Pancreas (tissue), 10 donors: ENCODE measurements at regions not wholly inside any gene's neighbourhood (a gene's known extent, or its start where the extent isn't known, plus 50 kb on each side); places are given as distances from the start of the nearest gene placed in this dataset.

Source experiments
- ATAC-seq, 4 donors: fragments of 200-7000 bp; cut with Tn5 transposase; one replicate each; pipeline versions ENCODE4 v1.8.0 to v1.9.1; 2020; ENCODE audit warnings: mild to moderate bottlenecking in 4 of 4, moderate library complexity in 4 of 4
- DNase-seq, 6 donors: peaks; one replicate each; pipeline ENCODE4 v3.0.0-alpha.2; 2020
- FAIRE-seq: peaks from 2 replicates; lab custom pipeline; 2012; peaks lifted over from hg19 to GRCh38; lab: Jason Lieb, UNC
- H3K27ac ChIP-seq, 4 donors: fragments of 200-600 bp; sonication (generic); 1 replicate in 3 of 4; 2 replicates in 1 of 4; pipeline versions ENCODE4 v1.5.0 to v1.8.0; 2020
- H3K27me3 ChIP-seq, 4 donors: fragments of 200-600 bp; one replicate each; pipeline ENCODE4 v1.8.0; 2021
- H3K36me3 ChIP-seq, 3 donors: fragments of 200-600 bp; sonication (generic) in 1 of 3; one replicate each; pipeline versions ENCODE4 v1.5.0 to v1.8.0; 2020 to 2021
- H3K4me1 ChIP-seq, 3 donors: fragments of 200-600 bp; one replicate each; pipeline ENCODE4 v1.8.0; 2021
- H3K4me3 ChIP-seq, 4 donors: fragments of 200-600 bp; sonication (generic) in 2 of 4; one replicate each; pipeline versions ENCODE4 v1.5.0 to v1.8.0; 2020 to 2021
- H3K9me3 ChIP-seq, 4 donors: fragments of 200-600 bp; one replicate each; pipeline ENCODE4 v1.8.0; 2021
- WGBS, 2 donors: extraction: QIAGEN DNeasy Blood & Tissue Kit; methylation state at CpG; one replicate each; pipeline ENCODE4 v1.1.7; 2013; 5-methylcytosine and 5-hydroxymethylcytosine counted together
- intact Hi-C, 3 donors: fragments of 100-400 bp; cut with DNase I; formaldehyde crosslinking; loops; one replicate each; pipeline versions ENCODE4 v1.11.1 to v1.14.2; 2022
- TF ChIP-seq, protein P1 (sequence below), 4 donors: fragments of 200-600 bp; sonication (generic) in 3 of 4; IDR thresholded peaks; one replicate each; pipeline versions ENCODE4 v1.5.0 to v1.8.0; 2021; ENCODE audit warnings: antibody characterized with exemption in 4 of 4
- donor health status: healthy with polysubstance abuse.
- donor health status: DM: no; HTN: no; CAD: no; lungs with moderate emphysema.
- donor health status: DM: no; HTN: no; CAD: no.
- donor health status: control.
- donor health status: control.
- donor health status: Bipolar disorder and iron deficiency.
- donor health status: DM: yes; HTN: yes; CAD: no.
- donor health status: DM: no; HTN: no; CAD: no.
- donor health status: DM: no; HTN: no; CAD: no.
- donor health status: DM: yes; HTN: yes; CAD: no.

DNA sequence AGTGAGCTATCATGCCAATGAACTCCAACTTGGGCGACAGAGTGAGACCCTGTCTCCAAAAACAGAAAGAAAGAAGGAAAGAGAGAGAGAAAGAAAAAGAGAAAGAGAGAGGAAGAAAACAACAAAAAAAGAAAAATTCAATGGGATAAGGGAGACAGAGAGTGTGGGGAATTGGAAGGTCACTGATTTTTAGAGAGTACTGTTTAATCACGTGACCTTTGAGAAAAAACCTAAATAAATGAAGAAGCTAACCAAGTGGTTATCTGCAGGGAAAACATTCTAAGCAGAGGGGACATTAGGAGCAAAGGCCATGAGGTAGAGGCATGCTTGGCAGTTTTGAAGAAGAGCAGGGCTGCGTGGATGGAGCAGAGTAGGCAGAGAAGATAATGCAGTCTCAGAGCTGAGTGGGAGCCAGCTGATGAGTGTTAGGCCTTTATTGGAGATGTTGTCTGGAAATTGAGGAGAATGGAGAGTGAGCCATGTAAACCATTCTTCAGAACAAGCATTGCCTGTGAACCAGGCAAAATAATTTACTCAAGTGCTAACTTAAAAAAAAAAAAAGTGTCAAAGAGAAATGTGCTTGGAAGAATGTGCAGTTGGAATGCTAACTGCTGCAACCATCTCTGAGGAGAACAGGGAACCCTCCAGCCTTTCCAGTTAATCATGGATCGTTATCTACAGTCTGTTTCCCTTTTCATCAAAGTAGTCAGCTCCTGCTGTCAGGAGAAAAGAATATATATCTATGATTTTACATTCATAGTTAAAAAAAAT is 377.3 kb upstream of the SEMA6D start:
- H3K36me3 ChIP-seq: no peaks in the 10 kb centered on the region
- intact Hi-C loops: no loop called here
- no peaks in the 10 kb centered on the region for H3K27me3 ChIP-seq
- TF ChIP-seq, protein P1, sequence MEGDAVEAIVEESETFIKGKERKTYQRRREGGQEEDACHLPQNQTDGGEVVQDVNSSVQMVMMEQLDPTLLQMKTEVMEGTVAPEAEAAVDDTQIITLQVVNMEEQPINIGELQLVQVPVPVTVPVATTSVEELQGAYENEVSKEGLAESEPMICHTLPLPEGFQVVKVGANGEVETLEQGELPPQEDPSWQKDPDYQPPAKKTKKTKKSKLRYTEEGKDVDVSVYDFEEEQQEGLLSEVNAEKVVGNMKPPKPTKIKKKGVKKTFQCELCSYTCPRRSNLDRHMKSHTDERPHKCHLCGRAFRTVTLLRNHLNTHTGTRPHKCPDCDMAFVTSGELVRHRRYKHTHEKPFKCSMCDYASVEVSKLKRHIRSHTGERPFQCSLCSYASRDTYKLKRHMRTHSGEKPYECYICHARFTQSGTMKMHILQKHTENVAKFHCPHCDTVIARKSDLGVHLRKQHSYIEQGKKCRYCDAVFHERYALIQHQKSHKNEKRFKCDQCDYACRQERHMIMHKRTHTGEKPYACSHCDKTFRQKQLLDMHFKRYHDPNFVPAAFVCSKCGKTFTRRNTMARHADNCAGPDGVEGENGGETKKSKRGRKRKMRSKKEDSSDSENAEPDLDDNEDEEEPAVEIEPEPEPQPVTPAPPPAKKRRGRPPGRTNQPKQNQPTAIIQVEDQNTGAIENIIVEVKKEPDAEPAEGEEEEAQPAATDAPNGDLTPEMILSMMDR (IDR thresholded peaks at IDR 0.05): no peak
- 70 to 77% methylated on average over 4 of the region's 4 CpGs for WGBS, 2 donors
- ATAC-seq: no peak
- no peak overlapping the region for H3K4me3 ChIP-seq
- DNase-seq: no peak
- no peaks in the 10 kb centered on the region for H3K9me3 ChIP-seq
- no peak for FAIRE-seq
- no peaks in the 10 kb centered on the region for H3K4me1 ChIP-seq
- no peak overlapping the region for H3K27ac ChIP-seq

DNA sequence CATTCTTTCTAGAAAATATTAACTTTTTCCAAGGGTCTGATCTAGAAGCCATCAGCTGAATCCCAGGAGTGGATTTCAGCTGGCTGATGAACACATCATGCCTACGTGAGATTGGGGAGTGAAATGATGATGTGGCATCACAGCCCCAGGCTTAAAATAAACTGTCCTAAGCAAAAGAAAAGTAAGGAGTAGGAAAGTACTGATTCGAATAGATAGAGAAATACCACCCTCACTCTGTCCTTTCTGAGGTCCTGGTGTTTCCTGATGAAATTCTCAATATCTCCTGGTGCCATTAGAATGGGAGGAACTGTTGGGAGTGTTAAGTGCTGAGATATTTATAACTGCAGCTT is 376.8 kb upstream of the SEMA6D start:
- no peak overlapping the region for H3K27ac ChIP-seq
- no peak for DNase-seq
- no peak overlapping the region for H3K4me3 ChIP-seq
- H3K36me3 ChIP-seq: no peaks in the 10 kb centered on the region
- no peaks in the 10 kb centered on the region for H3K9me3 ChIP-seq
- H3K4me1 ChIP-seq: no peaks in the 10 kb centered on the region
- WGBS, 2 donors: 51 to 65% methylated on average over 2 of the region's 2 CpGs
- TF ChIP-seq, protein P1 (IDR thresholded peaks at IDR 0.05): no peak
- intact Hi-C loops: no loop called here
- no peaks in the 10 kb centered on the region for H3K27me3 ChIP-seq
- FAIRE-seq: no peak
- ATAC-seq: no peak

- TF ChIP-seq, protein P1 (IDR thresholded peaks at IDR 0.05): no peak
- no peak for FAIRE-seq
- no peak for DNase-seq
- 78 to 80% methylated on average over 2 of the region's 2 CpGs for WGBS, 2 donors
- intact Hi-C loops: no loop called here
- Histone ChIP-seq H3K27me3 (no peaks in the 10 kb centered on the region), H3K27ac (no peak overlapping the region), H3K4me3 (no peak overlapping the region), H3K36me3 (no peaks in the 10 kb centered on the region), H3K9me3 (no peaks in the 10 kb centered on the region), H3K4me1 (no peaks in the 10 kb centered on the region)
- ATAC-seq: no peak
Measured at GRCh38 chr15:47349179-47349578, 368.1 kb upstream of the SEMA6D start.

DNA sequence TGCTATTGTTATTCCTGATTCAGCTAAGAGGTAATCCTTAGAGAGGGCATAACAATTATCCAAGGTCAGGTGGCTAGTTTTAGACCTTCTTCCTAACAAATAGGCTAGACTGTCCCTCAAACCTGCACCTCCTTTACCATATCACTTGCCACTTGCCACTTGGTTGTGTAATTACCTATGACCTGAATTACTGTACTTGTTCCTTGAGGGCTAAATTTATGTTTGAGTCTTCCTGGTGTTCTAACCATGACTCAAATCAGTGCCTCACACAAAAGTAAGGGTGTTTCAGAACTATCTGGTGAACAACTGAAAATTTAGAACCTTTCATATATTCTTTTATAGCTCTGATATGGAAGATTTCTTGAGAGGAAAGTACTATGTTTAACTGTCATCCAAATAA is 365.8 kb upstream of the SEMA6D start:
- Histone ChIP-seq H3K36me3 (no peaks in the 10 kb centered on the region), H3K27me3 (no peaks in the 10 kb centered on the region), H3K9me3 (no peaks in the 10 kb centered on the region), H3K4me1 (no peaks in the 10 kb centered on the region), H3K27ac (no peak overlapping the region), H3K4me3 (no peak overlapping the region)
- DNase-seq: no peak
- TF ChIP-seq, protein P1 (IDR thresholded peaks at IDR 0.05): no peak
- no peak for FAIRE-seq
- no peak for ATAC-seq
- intact Hi-C loops: no loop called here

GRCh38 chr15:47352217-47352616 is 365.1 kb upstream of the SEMA6D start:
- no peak for ATAC-seq
- 60 to 63% methylated on average over 3 of the region's 3 CpGs for WGBS, 2 donors
- Histone ChIP-seq H3K4me3 (no peak overlapping the region), H3K9me3 (no peaks in the 10 kb centered on the region), H3K27me3 (no peaks in the 10 kb centered on the region), H3K27ac (no peak overlapping the region), H3K4me1 (no peaks in the 10 kb centered on the region), H3K36me3 (no peaks in the 10 kb centered on the region)
- intact Hi-C loops: no loop called here
- DNase-seq: no peak
- TF ChIP-seq, protein P1 (IDR thresholded peaks at IDR 0.05): no peak
- peak; percentile 84 for FAIRE-seq
